Activated naive CD4-positive, alpha-beta T cell treated with Interleukin-2 at 50 U/mL for 16 hours (primary cell): ENCODE measurements at regions not wholly inside any gene's neighbourhood (a gene's known extent, or its start where the extent isn't known, plus 50 kb on each side); places are given as distances from the start of the nearest gene placed in this dataset.

Experiments used
- DNase-seq: peaks from one replicate; pipeline ENCODE4 v3.0.0-alpha.2; 2020

DNA sequence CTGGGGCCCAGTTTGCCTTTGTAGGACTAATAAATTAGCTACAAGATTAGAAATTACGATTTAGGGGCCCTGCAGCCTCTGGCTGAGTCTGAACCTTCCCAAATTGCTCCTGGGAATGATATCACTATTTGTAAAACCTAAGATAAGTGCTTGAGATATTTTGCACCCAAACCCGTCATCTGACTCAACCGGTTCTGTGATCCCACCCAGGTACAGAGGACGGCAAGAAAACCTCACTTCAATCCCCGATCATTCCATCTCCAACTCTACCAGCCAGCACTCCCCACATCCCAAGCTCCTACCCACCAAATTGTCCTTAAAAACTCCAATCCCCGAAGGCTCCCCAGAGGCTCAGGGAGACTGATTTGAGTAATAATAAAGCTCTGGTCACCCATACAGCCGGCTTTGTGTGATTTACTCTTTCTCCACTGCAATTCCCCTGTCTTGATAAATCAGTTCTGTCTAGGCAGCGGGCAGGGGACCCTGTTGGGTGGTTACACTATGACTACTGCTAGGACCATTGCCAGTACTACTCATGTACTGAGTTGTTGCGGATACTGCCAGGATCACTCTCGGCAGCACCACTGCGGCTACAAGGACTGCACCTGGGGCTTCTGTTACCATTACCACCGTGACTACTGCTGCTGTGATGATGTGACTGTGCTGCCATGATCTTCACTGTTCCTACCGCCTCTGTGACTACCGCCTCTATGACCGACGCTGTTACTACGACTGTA lies 73.1 kb downstream of the IRF8 start:
- no peak for DNase-seq

DNA sequence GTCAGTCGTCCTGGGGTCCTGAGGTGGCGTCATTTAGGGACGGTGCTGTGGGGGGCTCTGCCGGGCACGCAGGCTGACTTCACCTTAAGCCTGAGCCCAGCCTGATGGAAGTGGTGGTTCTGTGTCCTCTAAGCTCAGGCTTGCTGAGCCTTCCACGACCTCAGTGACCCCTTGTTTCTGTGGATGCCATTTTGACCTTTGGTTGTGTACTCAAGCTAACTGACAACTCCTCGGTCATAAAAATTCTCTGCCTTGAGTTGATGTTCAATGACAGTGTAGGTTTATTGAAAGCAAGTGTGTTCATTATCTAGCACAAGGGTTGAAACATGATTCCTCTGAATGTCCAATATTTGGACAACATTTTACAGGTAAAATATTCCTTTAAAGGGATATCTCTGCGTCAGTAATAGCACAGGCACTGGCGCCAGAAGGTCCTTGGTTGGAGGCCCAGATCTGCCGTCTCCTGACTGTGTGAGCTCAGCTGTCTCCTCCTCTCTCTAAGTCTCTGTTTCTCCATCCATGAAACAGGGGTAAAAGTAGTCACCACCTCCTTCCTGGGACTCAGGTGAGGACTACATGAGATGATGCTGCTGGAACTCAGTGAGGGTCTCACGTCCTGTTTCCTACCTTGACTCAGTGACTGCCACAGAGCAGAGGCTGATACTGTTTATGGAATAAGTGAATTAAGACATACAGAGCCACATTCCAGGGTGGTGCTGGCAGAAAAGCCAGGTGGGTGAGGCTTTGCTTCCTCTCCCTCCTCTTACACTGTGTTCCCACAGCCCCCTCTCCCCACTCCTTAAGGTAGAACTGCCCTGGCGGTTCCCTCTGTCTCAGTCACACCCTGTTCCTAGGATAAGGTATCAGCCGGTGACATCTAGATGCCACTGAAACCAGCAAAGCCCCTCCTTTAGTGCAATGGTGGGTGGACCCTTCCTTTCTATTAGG lies 75.7 kb downstream of the IRF8 start:
- no peak for DNase-seq

DNA sequence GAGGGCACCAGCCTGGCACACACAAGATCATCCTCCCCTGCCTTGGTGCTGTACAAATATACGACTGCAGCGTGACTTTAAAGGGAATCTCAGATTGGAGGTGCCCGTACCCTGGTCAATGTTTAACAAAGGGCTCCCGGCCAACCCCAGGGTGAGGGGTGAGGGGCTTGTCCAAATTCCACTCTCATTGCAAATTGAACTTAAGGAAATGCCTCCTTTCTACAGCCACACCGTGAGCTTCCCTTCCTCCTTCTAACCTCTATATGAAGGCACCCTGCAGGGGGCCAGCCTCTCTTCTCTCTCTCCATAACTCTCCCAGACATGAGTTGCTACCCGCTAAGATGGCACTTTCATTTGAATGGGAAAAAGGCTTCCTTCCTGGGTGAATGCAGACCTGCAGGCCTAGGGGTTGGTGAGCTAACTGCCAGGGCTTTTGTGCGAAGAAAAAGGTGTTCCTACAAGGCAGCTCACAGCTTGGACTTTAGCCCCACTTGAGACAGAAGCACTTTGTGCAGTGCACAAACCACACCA lies 76.6 kb downstream of the IRF8 start:
- no peak for DNase-seq

DNA sequence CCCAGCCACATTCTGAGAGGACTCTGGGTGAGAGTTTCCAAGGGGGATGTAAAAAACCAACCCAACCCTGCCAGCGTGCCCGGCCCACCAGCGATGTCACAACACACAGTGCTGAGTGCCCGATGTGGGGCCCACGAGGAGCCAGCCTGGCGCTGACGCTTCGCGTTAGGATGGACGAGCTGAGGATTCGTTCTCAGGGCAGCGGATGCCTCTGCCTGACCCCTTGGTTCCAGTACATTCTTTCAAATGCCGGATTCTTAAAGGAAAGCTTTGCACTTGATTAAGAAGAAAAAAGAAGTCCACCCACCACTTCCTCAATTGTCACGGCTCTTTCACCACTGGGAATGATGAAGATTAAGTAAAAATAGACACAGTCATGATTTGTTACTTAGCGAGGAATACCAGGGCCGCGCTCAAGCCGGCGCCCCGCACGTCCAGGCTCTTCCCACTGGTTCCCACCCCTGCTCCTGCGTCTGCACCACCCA lies 79.4 kb downstream of the IRF8 start:
- no peak for DNase-seq

DNA sequence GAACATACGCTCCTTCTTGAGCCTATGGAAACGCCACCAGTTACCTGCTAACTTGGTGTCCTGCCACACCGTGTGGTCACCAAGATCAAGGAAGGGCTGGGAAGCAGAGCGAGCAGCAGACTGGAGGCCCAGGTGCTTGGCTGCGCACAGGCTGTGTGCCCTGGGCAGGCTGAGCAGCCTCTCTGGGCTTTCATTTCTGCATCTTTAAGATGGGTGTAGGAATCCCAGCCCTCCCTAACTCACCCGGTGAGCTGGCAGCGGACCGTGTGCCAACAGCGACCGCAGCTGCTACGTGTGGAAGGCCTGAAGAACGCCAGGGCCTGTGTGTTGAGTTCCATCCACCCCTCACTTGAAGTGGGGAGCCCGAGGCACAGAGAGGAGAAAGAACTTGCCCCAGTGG lies 80.0 kb downstream of the IRF8 start:
- no peak for DNase-seq

DNA sequence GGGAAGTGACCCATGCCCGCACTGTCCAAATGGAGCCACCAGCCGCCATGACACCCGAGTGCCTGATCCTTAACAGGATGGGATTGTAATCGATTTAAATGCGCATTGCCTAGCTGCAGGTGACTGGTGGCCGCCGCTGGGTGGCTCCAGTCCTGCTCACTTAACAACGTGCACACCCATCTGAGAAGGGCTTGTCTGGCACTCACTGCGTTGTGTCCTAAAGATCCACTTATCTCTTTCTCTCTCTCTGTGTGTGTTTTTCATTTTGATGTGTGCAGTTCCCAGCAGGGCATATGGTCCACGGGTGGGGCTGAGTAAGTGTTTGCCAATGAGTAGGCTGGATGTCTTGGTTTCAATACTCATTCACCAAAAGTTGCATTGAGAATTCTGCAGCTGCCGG lies 80.6 kb downstream of the IRF8 start:
- no peak for DNase-seq

DNA sequence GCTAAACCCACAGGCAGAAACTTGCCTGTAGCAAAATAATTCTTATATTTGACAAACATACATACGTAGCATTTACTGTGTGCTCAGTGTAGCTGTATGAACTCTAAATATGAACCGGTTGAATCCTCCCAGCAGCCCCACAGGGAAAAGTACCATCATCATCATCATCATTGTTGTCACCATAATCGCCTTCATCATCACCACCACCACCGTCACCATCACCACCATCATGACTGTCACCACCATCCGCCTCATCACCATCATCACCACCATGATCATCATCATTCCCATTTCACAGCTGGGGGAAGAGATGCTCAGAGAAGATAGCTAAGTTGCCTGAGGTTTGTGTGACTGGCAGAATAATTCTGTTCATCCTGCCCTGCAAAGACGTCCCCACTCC lies 81.7 kb downstream of the IRF8 start:
- no peak for DNase-seq

DNA sequence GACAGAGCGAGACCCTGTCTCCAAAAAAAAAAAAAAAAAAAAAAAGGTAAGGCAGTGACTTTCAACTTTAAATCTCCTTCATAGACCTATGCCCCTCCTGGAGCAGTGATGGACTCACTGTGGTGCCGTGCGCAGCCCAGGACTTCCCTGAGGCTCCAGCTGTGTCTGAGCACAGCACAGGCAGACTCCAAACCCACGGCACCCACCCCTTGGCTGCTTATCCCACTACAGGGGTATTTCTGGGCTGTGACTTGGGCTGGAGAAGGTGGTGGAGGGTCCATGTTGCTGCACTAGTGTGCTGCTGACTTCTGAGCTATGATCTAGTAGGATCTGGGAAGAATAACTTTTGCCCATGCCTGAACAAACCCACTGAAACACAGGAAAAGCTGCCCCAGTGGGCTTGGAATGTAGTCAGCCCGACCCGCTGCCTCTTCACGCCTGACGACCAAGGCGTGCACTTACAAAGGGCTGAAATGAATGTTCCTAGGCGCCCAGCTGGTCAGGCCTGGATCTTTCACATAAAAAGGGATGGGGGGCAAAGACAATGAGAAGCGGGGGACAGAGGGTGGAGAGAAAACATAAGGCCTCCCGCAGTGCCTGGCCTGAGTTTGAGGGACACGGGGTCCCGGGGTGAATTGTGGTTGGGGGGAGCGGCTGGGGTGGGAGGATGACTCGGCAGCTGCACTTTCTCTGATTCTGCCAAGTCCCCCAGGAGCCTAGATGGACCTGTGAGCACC lies 83.0 kb downstream of the IRF8 start:
- no peak for DNase-seq

DNA sequence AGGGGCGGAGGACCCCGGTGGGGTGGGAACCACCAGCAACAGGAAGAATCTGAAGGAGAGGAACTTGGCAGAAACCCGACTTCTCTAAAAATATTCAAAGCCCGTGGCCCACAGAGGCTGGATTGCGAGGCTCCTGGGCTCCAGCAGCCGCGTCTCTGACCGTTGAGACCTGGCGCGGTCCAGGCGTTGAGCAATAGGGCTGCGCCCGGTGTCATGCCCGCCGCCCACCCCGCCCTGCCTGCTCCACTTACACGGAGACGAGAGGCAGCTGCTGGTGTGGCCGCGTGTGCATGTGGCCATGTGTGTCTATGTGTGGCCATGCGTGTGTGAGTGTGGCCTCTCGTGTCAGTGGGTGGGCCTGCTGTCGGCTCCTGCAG lies 83.6 kb downstream of the IRF8 start:
- DNase-seq = no peak

DNA sequence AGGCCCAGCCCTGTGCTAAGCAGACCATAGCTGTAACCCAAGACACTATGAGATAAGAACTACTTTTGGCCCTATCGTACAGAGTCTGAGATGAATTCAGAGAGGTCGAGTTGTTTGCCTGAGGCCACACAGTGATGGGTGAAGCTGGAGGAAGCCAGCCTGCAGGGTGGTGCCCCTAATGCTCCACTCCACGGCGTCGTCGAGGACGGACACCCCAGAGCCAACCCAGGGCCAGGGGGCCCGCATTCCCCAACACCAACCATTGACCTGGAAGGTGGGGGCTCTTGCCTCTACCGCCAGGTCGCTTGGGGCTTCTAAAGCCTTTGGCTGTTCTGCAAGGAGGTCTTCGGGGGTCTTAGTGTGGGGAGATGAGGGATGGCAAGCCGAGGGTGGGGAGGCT lies 84.1 kb downstream of the IRF8 start:
- no peak for DNase-seq

DNA sequence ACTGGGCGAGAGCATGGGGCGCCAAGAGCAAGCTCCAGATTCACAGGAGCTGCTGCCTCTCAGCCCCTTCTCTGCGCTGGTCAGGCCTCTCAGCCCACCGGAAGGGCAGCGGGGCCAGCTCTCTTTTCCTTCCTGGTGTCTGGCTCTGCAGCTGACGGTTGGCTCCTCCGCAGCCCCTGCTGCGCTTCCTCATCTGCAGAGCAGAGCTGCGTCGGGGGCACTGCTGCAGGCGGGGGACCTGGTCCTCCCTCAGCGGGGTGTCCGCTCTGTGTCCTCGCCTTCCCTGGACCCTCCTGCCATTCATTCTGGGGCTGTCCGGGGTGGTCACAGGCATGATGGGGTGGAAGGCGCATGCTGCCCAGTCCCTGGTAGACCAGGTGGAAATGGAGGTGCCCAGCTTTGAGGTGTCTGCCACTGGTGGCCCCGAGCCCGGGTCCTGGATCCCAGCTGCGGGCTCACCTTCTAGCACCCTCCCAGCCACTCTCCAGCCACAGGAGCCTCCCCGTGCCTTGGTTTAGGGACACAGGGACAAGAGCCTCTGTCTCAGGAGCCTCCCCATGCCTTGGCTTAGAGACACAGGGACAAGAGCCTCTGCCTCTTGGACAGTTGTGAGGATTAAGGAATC lies 84.8 kb downstream of the IRF8 start:
- DNase-seq = no peak

DNA sequence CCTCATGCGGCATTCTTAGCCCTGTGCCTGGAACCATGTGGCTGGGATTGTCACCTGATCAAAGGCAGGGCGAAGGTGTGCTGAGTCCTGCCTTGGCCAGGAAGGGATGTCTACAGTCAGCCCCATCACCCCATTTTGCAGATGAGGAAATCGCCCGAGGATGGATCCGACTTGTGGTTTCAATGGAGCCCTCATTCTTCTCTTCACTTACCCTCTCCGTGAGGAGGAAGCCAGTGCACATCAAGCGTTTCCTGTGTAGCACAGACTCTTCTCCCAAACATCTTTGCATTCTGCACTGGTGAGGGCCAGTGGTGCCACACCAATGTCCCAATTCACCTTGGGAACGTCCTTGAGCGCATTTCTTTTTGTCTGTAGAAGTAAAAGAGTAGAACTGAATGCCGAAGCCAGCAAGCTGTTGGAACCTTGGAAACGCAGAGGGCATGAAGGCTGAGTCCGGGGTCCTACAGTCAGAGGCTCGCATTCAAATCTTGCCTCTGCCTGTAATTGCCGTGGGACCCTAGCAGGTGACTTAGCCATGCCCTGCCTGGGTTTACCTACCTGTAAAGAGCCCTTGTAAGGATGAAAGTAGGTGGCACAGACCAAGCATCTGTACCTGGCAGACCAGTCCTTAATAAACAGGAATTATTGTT lies 85.4 kb downstream of the IRF8 start:
- no peak for DNase-seq

DNA sequence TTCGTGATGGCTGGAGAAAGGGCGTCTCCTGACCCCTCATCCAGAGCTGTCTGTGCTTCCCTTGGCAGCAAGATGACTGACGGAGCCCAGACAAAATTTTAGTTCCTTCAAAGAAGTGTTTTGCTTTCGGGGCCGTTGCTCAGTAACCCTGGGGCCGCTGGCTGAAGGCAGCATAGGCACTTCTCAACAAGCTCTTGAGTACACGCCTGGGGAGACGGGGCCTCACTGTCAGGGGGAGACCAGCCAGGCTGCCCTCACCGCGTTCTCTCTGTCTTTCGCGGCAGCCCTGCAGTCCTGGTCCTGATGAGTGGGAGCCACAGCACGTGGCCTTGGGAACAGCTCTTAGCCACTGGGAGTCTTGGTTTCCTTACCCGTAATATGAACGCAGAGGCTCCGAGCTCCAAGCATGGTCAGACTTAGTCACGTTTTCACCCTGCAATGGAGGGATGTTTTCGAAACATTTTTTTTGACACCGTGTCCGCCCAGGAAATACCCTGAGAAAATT lies 86.0 kb downstream of the IRF8 start:
- no peak for DNase-seq

DNA sequence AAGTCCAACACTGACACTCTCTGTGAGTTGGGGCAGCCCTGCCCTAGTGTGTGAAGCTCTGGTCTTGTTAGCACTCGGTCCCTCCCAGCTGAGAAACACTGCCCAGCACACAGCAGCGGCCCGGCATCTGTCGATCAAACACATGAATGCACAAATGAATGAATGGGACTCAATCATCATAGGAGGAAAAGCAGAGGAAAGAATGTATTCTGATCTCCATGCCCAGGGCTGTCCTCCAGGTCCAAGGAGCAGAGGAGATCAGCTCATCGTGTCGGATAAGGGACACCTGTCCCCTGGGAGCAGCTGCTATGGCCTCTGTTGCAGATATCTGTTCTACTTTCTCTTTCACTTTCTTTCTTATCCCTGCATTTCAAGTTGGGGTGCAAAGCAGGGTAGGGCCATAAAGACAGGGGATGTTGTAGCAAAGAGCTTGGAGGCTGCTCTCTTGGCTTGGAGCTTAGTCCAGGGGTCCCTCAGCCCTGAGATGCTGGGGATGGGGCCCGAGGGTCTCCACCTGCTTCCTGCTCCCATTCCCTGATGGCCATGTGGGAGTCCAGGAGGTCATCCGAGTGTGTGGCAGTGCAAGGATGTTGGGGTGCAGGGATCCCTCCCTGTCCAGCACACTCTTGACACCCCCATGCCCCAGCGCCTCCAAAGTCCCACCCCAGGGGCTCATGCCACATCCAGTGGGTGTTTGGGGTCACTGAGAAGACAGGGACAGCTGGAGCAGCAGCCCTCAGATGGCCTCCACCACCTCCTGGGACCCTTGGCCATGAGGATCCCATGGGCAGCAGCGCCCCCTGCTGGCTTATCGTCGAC lies 88.2 kb downstream of the IRF8 start:
- DNase-seq = peak; percentile 33

DNA sequence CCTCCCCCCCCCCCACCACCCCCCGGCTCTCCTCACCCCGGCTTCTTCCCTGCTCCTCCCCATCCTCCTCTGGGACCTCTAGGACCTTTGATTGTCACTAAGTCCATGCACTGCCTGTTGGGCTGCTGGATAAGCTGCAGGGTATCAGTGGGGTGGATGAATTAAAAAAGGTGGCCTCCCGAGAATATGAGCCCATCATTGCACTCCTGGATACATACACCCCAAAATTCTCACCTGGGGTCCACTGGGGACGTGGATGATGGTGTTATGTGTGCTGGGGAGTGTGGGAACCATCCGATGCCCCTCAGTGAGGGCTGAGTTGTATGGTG lies 88.8 kb downstream of the IRF8 start:
- DNase-seq = no peak

DNA sequence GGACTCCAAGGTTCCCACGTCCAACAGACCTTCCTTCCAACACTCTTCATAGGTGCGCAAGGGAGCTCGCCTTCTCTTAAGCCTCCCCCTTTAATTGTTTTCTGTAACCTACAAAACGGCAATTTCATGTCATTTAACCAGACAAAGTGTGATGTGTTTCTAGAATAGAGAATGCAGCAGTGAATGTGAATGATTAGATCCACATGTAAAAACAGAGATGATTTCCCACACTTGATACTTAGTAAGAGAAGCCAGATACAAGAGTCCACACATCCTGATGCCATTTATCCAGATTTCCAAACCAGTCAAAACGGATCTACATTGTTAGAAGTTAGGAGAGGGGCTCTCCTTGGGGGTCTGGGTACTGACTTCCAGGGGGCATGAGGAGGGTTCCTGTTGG lies 89.3 kb downstream of the IRF8 start:
- no peak for DNase-seq

DNA sequence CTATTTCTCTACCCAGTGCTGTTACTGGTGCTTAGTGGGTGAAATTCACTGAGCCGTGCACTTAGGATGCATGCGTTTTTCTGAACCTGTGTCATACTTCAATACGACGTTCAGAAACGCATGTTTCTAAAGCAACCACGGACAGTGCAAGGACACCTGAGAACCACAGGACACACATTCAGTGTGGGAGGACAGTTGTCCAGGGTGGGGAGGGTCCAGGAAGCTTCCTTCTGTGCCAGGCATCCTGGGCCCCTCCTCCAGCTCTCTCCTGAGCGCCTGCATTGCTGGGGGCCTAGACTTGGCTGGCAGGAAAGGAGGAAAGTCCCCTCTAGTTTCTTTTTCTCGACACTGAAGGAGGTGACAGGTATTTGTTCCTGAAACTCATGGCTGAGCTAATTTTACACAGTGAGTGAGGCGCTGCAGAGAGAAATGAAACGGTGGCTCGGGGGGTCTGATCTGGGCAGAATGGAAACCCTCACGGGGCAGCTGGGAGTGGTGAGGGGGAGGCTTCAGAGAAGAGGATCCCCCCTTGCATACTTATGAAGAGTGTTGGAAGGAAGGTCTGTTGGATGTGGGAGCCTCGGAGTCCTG lies 89.9 kb downstream of the IRF8 start:
- DNase-seq = peak; percentile 24

DNA sequence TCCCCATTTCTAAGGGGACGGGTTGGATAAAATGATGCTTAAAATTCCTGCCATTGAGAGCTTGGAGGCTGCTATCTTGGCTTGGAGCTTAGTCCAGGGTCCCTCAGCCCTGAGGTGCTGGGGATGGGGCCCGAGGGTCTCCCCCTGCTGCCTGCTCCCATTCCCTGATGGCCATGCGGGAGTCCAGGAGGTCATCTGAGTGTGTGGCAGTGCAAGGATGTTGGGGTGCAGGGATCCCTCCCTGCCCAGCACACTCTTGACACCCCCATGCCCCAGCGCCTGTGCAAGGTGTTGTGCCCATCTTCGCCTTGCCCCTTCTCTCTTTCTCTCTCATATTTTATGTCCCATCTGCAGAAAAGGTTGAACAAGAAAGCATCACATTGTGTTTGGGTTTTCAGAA lies 90.4 kb downstream of the IRF8 start:
- DNase-seq = no peak

DNA sequence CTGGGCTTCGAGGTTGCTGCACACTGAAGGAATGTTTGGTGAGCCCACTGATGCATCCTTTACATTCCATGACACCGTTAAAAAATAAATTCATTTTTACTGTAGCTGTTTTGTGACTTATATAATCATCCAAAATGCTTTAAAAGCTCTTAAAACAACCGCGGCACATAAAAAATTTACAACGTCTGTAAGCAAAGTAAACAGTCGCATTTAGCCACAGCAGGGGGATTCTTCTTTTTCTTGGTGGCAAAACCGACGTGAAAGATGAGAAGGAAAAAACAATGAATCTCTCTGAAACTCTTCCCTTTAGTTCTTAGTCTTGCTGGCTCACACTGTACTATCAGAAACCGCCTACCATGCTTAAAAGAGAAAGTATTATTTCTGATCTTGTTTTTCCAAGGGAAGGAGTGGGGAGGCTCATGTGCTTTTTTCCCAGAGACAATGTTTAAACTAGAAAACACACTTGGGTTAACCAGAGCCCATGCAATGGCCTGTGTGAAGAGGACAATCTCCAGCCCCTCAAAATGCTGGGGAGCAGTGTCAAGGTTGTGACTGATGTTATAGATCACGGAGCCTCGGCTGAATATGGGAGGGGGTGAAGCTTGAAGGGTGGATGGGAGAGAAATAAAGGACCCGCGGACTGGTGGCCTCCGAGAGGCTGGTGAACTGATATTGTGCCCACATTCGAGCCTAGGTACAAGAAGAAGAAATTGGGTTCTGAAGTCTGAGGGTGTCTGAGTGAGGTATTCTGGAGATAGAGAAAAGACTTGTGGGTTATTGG lies 91.1 kb downstream of the IRF8 start:
- no peak for DNase-seq

DNA sequence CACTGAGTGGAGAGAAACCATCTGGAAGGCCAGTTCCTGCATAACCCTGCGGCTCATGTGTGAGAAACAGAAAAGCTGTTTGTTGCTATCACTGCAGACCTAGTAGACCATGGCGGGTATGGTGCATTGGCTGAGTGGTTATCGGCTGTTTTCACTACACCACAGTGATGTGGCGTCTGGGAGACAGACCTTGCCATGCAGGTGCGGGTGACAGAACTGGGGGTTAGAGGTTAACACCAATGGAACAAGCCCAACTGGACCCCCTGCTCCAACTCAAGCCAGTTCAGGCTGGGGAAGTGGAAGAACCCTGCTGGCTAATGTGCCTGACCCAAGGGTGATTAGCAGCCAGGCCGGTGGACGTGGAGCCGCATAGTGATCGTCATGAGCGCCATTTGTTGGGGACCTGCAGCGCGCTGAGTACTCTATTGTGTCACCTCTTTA lies 91.9 kb downstream of the IRF8 start:
- no peak for DNase-seq
